GM23338 (cell line): ENCODE measurements at regions not wholly inside any gene's neighbourhood (a gene's known extent, or its start where the extent isn't known, plus 50 kb on each side); places are given as distances from the start of the nearest gene placed in this dataset.

Experiments
- ATAC-seq: fragments of 200-7000 bp; cut with Tn5 transposase; 3 replicates; pipeline ENCODE4 v1.9.1; 2020
- DNase-seq: peaks from one replicate; pipeline ENCODE4 v3.0.0-alpha.2; 2015; ENCODE audit warnings: low spot score
- H2AFZ ChIP-seq: fragments of 200-600 bp; sonication (generic); 2 replicates; pipeline ENCODE4 v1.8.0; 2016; ENCODE audit warnings: antibody characterized with exemption, mild to moderate bottlenecking, moderate library complexity
- H3F3A ChIP-seq: fragments of 200-600 bp; sonication (generic); replicated peaks from 2 replicates; pipeline ENCODE4 v1.8.0; 2017; ENCODE audit warnings: antibody characterized with exemption, mixed run types, low read depth
- H3K27ac ChIP-seq: fragments of 200-600 bp; sonication (generic); 2 replicates; pipeline ENCODE4 v1.6.1; 2016; ENCODE audit warnings: low read depth
- H3K27me3 ChIP-seq: fragments of 200-600 bp; sonication (generic); 2 replicates; pipeline ENCODE4 v1.8.0; 2016; ENCODE audit warnings: mild to moderate bottlenecking, mixed run types, moderate library complexity; ENCODE audit not compliant: insufficient read depth
- H3K36me3 ChIP-seq: fragments of 200-600 bp; sonication (generic); 2 replicates; pipeline ENCODE4 v1.8.0; 2016; ENCODE audit warnings: mild to moderate bottlenecking; ENCODE audit not compliant: insufficient read depth
- H3K4me1 ChIP-seq: fragments of 200-600 bp; sonication (generic); 2 replicates; pipeline ENCODE4 v1.8.0; 2016; ENCODE audit warnings: mild to moderate bottlenecking, moderate library complexity; ENCODE audit not compliant: insufficient read depth
- H3K4me2 ChIP-seq: fragments of 200-600 bp; sonication (generic); 2 replicates; pipeline ENCODE4 v1.7.1; 2017; ENCODE audit warnings: mixed run types
- H3K4me3 ChIP-seq: fragments of 200-600 bp; sonication (generic); 2 replicates; pipeline ENCODE4 v1.6.1; 2016; ENCODE audit warnings: mixed run types
- H3K79me2 ChIP-seq: fragments of 200-600 bp; sonication (generic); replicated peaks from 2 replicates; pipeline ENCODE4 v1.8.0; 2017; ENCODE audit warnings: mild to moderate bottlenecking; ENCODE audit not compliant: insufficient read depth
- H3K9me2 ChIP-seq: fragments of 200-600 bp; sonication (generic); 2 replicates; pipeline ENCODE4 v1.8.0; 2017; ENCODE audit not compliant: insufficient read depth
- H4K20me1 ChIP-seq: fragments of 200-600 bp; sonication (generic); replicated peaks from 2 replicates; pipeline ENCODE4 v1.8.0; 2017; ENCODE audit warnings: mild to moderate bottlenecking; ENCODE audit not compliant: insufficient read depth
- H3K27ac Mint-ChIP-seq: 2 replicates; pipeline ENCODE4 v1.8.0; 2020; ENCODE audit warnings: inconsistent platforms, mild to moderate bottlenecking, moderate library complexity, mixed read lengths
- H3K27me3 Mint-ChIP-seq: 3 replicates; pipeline ENCODE4 v1.8.0; 2022; ENCODE audit warnings: low read depth, mild to moderate bottlenecking, moderate library complexity, mixed read lengths, inconsistent platforms; ENCODE audit not compliant: insufficient read depth, poor library complexity
- H3K36me3 Mint-ChIP-seq: 3 replicates; pipeline ENCODE4 v1.8.0; 2021; ENCODE audit warnings: low read depth, mild to moderate bottlenecking, inconsistent platforms, moderate library complexity, mixed read lengths
- H3K4me1 Mint-ChIP-seq: 3 replicates; pipeline ENCODE4 v1.8.0; 2020; ENCODE audit warnings: mild to moderate bottlenecking, inconsistent platforms, mixed read lengths
- H3K4me3 Mint-ChIP-seq: 3 replicates; pipeline ENCODE4 v1.8.0; 2021; ENCODE audit warnings: moderate library complexity, mild to moderate bottlenecking, inconsistent platforms, mixed read lengths
- H3K9me3 Mint-ChIP-seq: 3 replicates; pipeline ENCODE4 v1.8.0; 2020; ENCODE audit warnings: moderate library complexity, mild to moderate bottlenecking, inconsistent platforms, mixed read lengths
- CREB1 ChIP-seq: fragments of 250-450 bp; sonication (Bioruptor Pico); IDR thresholded peaks from 2 replicates; pipeline ENCODE4 v1.5.0; 2020; ENCODE audit warnings: low read depth, mild to moderate bottlenecking, moderate library complexity
- ETS1 ChIP-seq: IDR thresholded peaks from 2 replicates; pipeline ENCODE4 v1.6.1; 2016; ENCODE audit warnings: antibody characterized with exemption
- EZH2 ChIP-seq: fragments of 200-600 bp; sonication (generic); IDR thresholded peaks from one replicate; pipeline ENCODE4 v1.8.0; 2017; ENCODE audit warnings: antibody characterized with exemption, mild to moderate bottlenecking, low read depth; ENCODE audit not compliant: unreplicated experiment
- EZH2phosphoT487 ChIP-seq: fragments of 200-600 bp; sonication (generic); IDR thresholded peaks from one replicate; pipeline ENCODE4 v1.8.1; 2018; ENCODE audit warnings: antibody characterized with exemption; ENCODE audit not compliant: unreplicated experiment
- JUNB ChIP-seq: IDR thresholded peaks from one replicate; pipeline ENCODE4 v1.6.1; 2016; ENCODE audit warnings: antibody characterized with exemption; ENCODE audit not compliant: unreplicated experiment
- NANOG ChIP-seq: IDR thresholded peaks from 2 replicates; pipeline ENCODE4 v1.6.1; 2016; ENCODE audit warnings: antibody characterized with exemption, borderline replicate concordance
- POLR2AphosphoS5 ChIP-seq: IDR thresholded peaks from 2 replicates; pipeline ENCODE4 v1.6.1; 2016; ENCODE audit warnings: antibody characterized with exemption, low read depth
- STAT1 ChIP-seq: IDR thresholded peaks from one replicate; pipeline ENCODE4 v1.6.1; 2016; ENCODE audit warnings: antibody characterized with exemption; ENCODE audit not compliant: unreplicated experiment
- ZNF114 ChIP-seq: fragments of 250-450 bp; sonication (Bioruptor Pico); IDR thresholded peaks from 2 replicates; pipeline ENCODE4 v1.5.0; 2020; ENCODE audit warnings: mild to moderate bottlenecking, moderate library complexity
- ZNF331 ChIP-seq: fragments of 250-450 bp; sonication (Bioruptor Pico); IDR thresholded peaks from 2 replicates; pipeline ENCODE4 v1.5.0; 2020; ENCODE audit warnings: low read depth, mild to moderate bottlenecking, moderate library complexity
- TF ChIP-seq, protein P1 (sequence below), 2 experiments: fragments of 200-600 bp in 1 of 2; sonication (generic) in 1 of 2; conservative IDR thresholded peaks; 2 replicates each; pipeline versions ENCODE4 v1.5.1 to v1.6.1; 2016 to 2017; ENCODE audit warnings: antibody characterized with exemption in 2 of 2, low read depth in 2 of 2, mild to moderate bottlenecking in 2 of 2, moderate library complexity in 1 of 2
- TF ChIP-seq, protein P2 (sequence below): fragments of 250-450 bp; sonication (Bioruptor Pico); IDR thresholded peaks from 2 replicates; pipeline ENCODE4 v1.5.0; 2020; ENCODE audit warnings: mild to moderate bottlenecking, moderate library complexity
- TF ChIP-seq, protein P3 (sequence below): IDR thresholded peaks from one replicate; pipeline ENCODE4 v1.6.1; 2018; ENCODE audit warnings: antibody characterized with exemption; ENCODE audit not compliant: unreplicated experiment

GRCh38 chr3:102553876-102554275 is 119.1 kb downstream of the ZPLD1 start:
- DNase-seq (no peak), ATAC-seq (no peak)
- Histone ChIP-seq H3K27me3 (no peaks in the 10 kb centered on the region), H3K9me2 (no peaks in the 10 kb centered on the region), H4K20me1 (no peaks in the 10 kb centered on the region), H3K27ac (no peak overlapping the region), H3F3A (no peaks in the 10 kb centered on the region), H3K79me2 (no peaks in the 10 kb centered on the region), H3K4me1 (peaks cover 8% of the 10 kb centered on the region; the same call in 1 of the 2 replicates), H3K4me3 (no peak overlapping the region), H3K4me2 (no peak overlapping the region), H3K36me3 (no peaks in the 10 kb centered on the region), H2AFZ (no peak overlapping the region)
- Mint-ChIP-seq H3K27ac (no peak overlapping the region), H3K4me3 (no peak overlapping the region), H3K27me3 (no peaks in the 10 kb centered on the region), H3K9me3 (no peaks in the 10 kb centered on the region), H3K36me3 (no peaks in the 10 kb centered on the region), H3K4me1 (no peaks in the 10 kb centered on the region; the same call in 2 of the 3 replicates)
- TF ChIP-seq NANOG (no peak), ETS1 (no peak), POLR2AphosphoS5 (no peak), EZH2 (no peak), STAT1 (no peak), ZNF114 (CRISPR knock-in tag) (no peak), CREB1 (no peak), EZH2phosphoT487 (no peak), JUNB (no peak), ZNF331 (no peak)
- TF ChIP-seq, protein P1, sequence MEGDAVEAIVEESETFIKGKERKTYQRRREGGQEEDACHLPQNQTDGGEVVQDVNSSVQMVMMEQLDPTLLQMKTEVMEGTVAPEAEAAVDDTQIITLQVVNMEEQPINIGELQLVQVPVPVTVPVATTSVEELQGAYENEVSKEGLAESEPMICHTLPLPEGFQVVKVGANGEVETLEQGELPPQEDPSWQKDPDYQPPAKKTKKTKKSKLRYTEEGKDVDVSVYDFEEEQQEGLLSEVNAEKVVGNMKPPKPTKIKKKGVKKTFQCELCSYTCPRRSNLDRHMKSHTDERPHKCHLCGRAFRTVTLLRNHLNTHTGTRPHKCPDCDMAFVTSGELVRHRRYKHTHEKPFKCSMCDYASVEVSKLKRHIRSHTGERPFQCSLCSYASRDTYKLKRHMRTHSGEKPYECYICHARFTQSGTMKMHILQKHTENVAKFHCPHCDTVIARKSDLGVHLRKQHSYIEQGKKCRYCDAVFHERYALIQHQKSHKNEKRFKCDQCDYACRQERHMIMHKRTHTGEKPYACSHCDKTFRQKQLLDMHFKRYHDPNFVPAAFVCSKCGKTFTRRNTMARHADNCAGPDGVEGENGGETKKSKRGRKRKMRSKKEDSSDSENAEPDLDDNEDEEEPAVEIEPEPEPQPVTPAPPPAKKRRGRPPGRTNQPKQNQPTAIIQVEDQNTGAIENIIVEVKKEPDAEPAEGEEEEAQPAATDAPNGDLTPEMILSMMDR (conservative IDR thresholded peaks at IDR 0.05; ENCODE audit: low read depth in 2 of 2): no peak
- TF ChIP-seq, protein P2, sequence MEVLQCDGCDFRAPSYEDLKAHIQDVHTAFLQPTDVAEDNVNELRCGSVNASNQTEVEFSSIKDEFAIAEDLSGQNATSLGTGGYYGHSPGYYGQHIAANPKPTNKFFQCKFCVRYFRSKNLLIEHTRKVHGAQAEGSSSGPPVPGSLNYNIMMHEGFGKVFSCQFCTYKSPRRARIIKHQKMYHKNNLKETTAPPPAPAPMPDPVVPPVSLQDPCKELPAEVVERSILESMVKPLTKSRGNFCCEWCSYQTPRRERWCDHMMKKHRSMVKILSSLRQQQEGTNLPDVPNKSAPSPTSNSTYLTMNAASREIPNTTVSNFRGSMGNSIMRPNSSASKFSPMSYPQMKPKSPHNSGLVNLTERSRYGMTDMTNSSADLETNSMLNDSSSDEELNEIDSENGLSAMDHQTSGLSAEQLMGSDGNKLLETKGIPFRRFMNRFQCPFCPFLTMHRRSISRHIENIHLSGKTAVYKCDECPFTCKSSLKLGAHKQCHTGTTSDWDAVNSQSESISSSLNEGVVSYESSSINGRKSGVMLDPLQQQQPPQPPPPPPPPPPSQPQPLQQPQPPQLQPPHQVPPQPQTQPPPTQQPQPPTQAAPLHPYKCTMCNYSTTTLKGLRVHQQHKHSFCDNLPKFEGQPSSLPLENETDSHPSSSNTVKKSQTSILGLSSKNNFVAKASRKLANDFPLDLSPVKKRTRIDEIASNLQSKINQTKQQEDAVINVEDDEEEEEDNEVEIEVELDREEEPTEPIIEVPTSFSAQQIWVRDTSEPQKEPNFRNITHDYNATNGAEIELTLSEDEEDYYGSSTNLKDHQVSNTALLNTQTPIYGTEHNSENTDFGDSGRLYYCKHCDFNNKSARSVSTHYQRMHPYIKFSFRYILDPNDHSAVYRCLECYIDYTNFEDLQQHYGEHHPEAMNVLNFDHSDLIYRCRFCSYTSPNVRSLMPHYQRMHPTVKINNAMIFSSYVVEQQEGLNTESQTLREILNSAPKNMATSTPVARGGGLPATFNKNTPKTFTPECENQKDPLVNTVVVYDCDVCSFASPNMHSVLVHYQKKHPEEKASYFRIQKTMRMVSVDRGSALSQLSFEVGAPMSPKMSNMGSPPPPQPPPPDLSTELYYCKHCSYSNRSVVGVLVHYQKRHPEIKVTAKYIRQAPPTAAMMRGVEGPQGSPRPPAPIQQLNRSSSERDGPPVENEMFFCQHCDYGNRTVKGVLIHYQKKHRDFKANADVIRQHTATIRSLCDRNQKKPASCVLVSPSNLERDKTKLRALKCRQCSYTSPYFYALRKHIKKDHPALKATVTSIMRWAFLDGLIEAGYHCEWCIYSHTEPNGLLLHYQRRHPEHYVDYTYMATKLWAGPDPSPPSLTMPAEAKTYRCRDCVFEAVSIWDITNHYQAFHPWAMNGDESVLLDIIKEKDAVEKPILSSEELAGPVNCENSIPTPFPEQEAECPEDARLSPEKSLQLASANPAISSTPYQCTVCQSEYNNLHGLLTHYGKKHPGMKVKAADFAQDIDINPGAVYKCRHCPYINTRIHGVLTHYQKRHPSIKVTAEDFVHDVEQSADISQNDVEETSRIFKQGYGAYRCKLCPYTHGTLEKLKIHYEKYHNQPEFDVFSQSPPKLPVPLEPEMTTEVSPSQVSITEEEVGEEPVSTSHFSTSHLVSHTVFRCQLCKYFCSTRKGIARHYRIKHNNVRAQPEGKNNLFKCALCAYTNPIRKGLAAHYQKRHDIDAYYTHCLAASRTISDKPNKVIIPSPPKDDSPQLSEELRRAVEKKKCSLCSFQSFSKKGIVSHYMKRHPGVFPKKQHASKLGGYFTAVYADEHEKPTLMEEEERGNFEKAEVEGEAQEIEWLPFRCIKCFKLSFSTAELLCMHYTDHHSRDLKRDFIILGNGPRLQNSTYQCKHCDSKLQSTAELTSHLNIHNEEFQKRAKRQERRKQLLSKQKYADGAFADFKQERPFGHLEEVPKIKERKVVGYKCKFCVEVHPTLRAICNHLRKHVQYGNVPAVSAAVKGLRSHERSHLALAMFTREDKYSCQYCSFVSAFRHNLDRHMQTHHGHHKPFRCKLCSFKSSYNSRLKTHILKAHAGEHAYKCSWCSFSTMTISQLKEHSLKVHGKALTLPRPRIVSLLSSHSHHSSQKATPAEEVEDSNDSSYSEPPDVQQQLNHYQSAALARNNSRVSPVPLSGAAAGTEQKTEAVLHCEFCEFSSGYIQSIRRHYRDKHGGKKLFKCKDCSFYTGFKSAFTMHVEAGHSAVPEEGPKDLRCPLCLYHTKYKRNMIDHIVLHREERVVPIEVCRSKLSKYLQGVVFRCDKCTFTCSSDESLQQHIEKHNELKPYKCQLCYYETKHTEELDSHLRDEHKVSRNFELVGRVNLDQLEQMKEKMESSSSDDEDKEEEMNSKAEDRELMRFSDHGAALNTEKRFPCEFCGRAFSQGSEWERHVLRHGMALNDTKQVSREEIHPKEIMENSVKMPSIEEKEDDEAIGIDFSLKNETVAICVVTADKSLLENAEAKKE (CRISPR knock-in tag): no peak
- TF ChIP-seq, protein P3, sequence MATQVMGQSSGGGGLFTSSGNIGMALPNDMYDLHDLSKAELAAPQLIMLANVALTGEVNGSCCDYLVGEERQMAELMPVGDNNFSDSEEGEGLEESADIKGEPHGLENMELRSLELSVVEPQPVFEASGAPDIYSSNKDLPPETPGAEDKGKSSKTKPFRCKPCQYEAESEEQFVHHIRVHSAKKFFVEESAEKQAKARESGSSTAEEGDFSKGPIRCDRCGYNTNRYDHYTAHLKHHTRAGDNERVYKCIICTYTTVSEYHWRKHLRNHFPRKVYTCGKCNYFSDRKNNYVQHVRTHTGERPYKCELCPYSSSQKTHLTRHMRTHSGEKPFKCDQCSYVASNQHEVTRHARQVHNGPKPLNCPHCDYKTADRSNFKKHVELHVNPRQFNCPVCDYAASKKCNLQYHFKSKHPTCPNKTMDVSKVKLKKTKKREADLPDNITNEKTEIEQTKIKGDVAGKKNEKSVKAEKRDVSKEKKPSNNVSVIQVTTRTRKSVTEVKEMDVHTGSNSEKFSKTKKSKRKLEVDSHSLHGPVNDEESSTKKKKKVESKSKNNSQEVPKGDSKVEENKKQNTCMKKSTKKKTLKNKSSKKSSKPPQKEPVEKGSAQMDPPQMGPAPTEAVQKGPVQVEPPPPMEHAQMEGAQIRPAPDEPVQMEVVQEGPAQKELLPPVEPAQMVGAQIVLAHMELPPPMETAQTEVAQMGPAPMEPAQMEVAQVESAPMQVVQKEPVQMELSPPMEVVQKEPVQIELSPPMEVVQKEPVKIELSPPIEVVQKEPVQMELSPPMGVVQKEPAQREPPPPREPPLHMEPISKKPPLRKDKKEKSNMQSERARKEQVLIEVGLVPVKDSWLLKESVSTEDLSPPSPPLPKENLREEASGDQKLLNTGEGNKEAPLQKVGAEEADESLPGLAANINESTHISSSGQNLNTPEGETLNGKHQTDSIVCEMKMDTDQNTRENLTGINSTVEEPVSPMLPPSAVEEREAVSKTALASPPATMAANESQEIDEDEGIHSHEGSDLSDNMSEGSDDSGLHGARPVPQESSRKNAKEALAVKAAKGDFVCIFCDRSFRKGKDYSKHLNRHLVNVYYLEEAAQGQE: no peak
